H1 (cell line): ENCODE measurements at regions not wholly inside any gene's neighbourhood (a gene's known extent, or its start where the extent isn't known, plus 50 kb on each side); places are given as distances from the start of the nearest gene placed in this dataset.

ENCODE experiments used
- CTCF ChIA-PET: fragments of 300-600 bp; sonication (Branson Sonifier 250); formaldehyde crosslinking; loops from one replicate; lab custom pipeline; 2021; ENCODE audit not compliant: partially characterized antibody; lab: Charles Lee
- POLR2A ChIA-PET: fragments of 300-600 bp; sonication (Branson Sonifier 250); formaldehyde crosslinking; loops from one replicate; lab custom pipeline; 2021; ENCODE audit warnings: inconsistent platforms; ENCODE audit not compliant: partially characterized antibody; lab: Charles Lee
- DNase-seq, 2 experiments: peaks; one replicate each; pipeline versions ENCODE4 v3.0.0 to v3.0.0-alpha.2; 2010 to 2022; ENCODE audit warnings: low spot score in 2 of 2, low read depth in 1 of 2, mixed read lengths in 1 of 2
- FAIRE-seq: peaks from 2 replicates; lab custom pipeline; 2011; peaks lifted over from hg19 to GRCh38; lab: Jason Lieb, UNC
- H2AFZ ChIP-seq: 2 replicates; pipeline ENCODE4 v1.8.1; 2012; ENCODE audit warnings: low read length, inconsistent platforms
- H2AK5ac ChIP-seq: 2 replicates; pipeline ENCODE4 v1.6.1; 2013; ENCODE audit warnings: low read depth, low read length
- H2BK120ac ChIP-seq: replicated peaks from 2 replicates; pipeline ENCODE3; 2013; ENCODE audit warnings: low read depth, low read length, inconsistent platforms
- H2BK12ac ChIP-seq: 2 replicates; pipeline ENCODE4 v1.6.1; 2013; ENCODE audit warnings: low read depth, low read length
- H2BK15ac ChIP-seq: 2 replicates; pipeline ENCODE4 v1.6.1; 2013; ENCODE audit warnings: low read length
- H2BK20ac ChIP-seq: 2 replicates; pipeline ENCODE4 v1.6.1; 2013; ENCODE audit warnings: low read length
- H2BK5ac ChIP-seq: 2 replicates; pipeline ENCODE4 v1.6.1; 2013; ENCODE audit warnings: low read depth, low read length
- H3K14ac ChIP-seq: 2 replicates; pipeline ENCODE4 v1.6.1; 2013; ENCODE audit warnings: inconsistent platforms; ENCODE audit not compliant: insufficient read length
- H3K18ac ChIP-seq: 2 replicates; pipeline ENCODE4 v1.6.1; 2013; ENCODE audit warnings: low read length; ENCODE audit errors: extremely low read depth
- H3K23ac ChIP-seq: 2 replicates; pipeline ENCODE4 v1.6.1; 2013; ENCODE audit warnings: inconsistent platforms; ENCODE audit not compliant: insufficient read length
- H3K23me2 ChIP-seq: 2 replicates; pipeline ENCODE4 v1.6.1; 2013; ENCODE audit warnings: low read depth, low read length
- H3K27ac ChIP-seq: 2 replicates; pipeline ENCODE4 v1.6.1; 2011; ENCODE audit warnings: low read depth, low read length, inconsistent platforms
- H3K27me3 ChIP-seq, 4 experiments: replicated peaks in 1 of 4; 1 replicate in 1 of 4; 2 replicates in 3 of 4; pipeline versions ENCODE4 v1.6.1 to v1.8.1; 2011 to 2013; ENCODE audit warnings: low read length in 3 of 4, mild to moderate bottlenecking in 3 of 4, inconsistent platforms in 2 of 4, mixed read lengths in 2 of 4, moderate library complexity in 1 of 4; ENCODE audit not compliant: control insufficient read depth in 3 of 4, insufficient read depth in 3 of 4; ENCODE audit errors: extremely low read depth in 1 of 4
- H3K36me3 ChIP-seq, 4 experiments: 2 replicates each; pipeline versions ENCODE4 v1.6.1 to v1.8.1; 2011 to 2013; ENCODE audit warnings: mild to moderate bottlenecking in 4 of 4, low read length in 3 of 4, moderate library complexity in 2 of 4, control low read depth in 1 of 4, inconsistent platforms in 1 of 4; ENCODE audit not compliant: insufficient read depth in 4 of 4, control insufficient read depth in 2 of 4
- H3K4ac ChIP-seq: replicated peaks from 2 replicates; pipeline ENCODE3; 2013; ENCODE audit warnings: low read length, low read depth, mixed read lengths, inconsistent platforms; ENCODE audit not compliant: insufficient read length
- H3K4me1 ChIP-seq, 4 experiments: replicated peaks in 1 of 4; 1 replicate in 1 of 4; 2 replicates in 3 of 4; pipeline versions ENCODE4 v1.6.1 to v1.8.1; 2011 to 2013; ENCODE audit warnings: low read length in 3 of 4, inconsistent platforms in 2 of 4, mixed read lengths in 1 of 4; ENCODE audit not compliant: insufficient read depth in 4 of 4, control insufficient read depth in 3 of 4
- H3K4me2 ChIP-seq, 2 experiments: 2 replicates each; pipeline versions ENCODE4 v1.6.1 to v1.8.1; 2011 to 2013; ENCODE audit warnings: low read depth in 2 of 2, low read length in 2 of 2, control low read depth in 1 of 2, inconsistent platforms in 1 of 2, mild to moderate bottlenecking in 1 of 2; ENCODE audit not compliant: insufficient read depth in 1 of 2
- H3K4me3 ChIP-seq, 4 experiments: fragments of 200-600, 300-600 bp in 1 of 4; sonication (generic), shearing (Covaris generic), sonication (Bioruptor Twin) in 1 of 4; 2 replicates each; pipeline versions ENCODE4 v1.5.1 to v1.8.1; 2011 to 2016; ENCODE audit warnings: low read length in 4 of 4, low read depth in 3 of 4, control low read depth in 2 of 4, inconsistent platforms in 2 of 4, mild to moderate bottlenecking in 2 of 4, mixed read lengths in 1 of 4, moderate library complexity in 1 of 4; ENCODE audit not compliant: insufficient read depth in 2 of 4; ENCODE audit errors: extremely low read depth in 1 of 4
- H3K56ac ChIP-seq: replicated peaks from 2 replicates; pipeline ENCODE3; 2013; ENCODE audit warnings: low read depth, mild to moderate bottlenecking, mixed read lengths, low read length, inconsistent platforms; ENCODE audit not compliant: insufficient read length
- H3K79me1 ChIP-seq: 2 replicates; pipeline ENCODE4 v1.6.1; 2013; ENCODE audit warnings: low read depth, low read length, control low read depth
- H3K79me2 ChIP-seq, 2 experiments: 2 replicates each; pipeline versions ENCODE4 v1.6.1 to v1.8.1; 2012 to 2013; ENCODE audit warnings: low read length in 2 of 2, mild to moderate bottlenecking in 2 of 2, inconsistent platforms in 1 of 2; ENCODE audit not compliant: insufficient read depth in 2 of 2, control insufficient read depth in 1 of 2
- H3K9ac ChIP-seq, 4 experiments: replicated peaks in 1 of 4; 1 replicate in 1 of 4; 2 replicates in 3 of 4; pipeline versions ENCODE4 v1.6.1 to v1.8.1; 2011 to 2013; ENCODE audit warnings: low read depth in 3 of 4, low read length in 3 of 4, control low read depth in 2 of 4, mild to moderate bottlenecking in 2 of 4, moderate library complexity in 2 of 4, inconsistent platforms in 1 of 4; ENCODE audit errors: extremely low read depth in 1 of 4
- H3K9me3 ChIP-seq, 2 experiments: 2 replicates each; pipeline versions ENCODE4 v1.6.1 to v1.8.1; 2012 to 2013; ENCODE audit warnings: mild to moderate bottlenecking in 2 of 2, moderate library complexity in 2 of 2, control low read depth in 1 of 2, inconsistent platforms in 1 of 2, low read depth in 1 of 2, low read length in 1 of 2, mixed read lengths in 1 of 2; ENCODE audit not compliant: insufficient read depth in 2 of 2
- H4K20me1 ChIP-seq, 2 experiments: replicated peaks in 1 of 2; 2 replicates each; pipeline versions ENCODE3 to v1.8.1; 2011 to 2013; ENCODE audit warnings: inconsistent platforms in 2 of 2, low read length in 2 of 2, mild to moderate bottlenecking in 1 of 2; ENCODE audit not compliant: insufficient read depth in 2 of 2, control insufficient read depth in 1 of 2
- H4K5ac ChIP-seq: 2 replicates; pipeline ENCODE4 v1.6.1; 2013; ENCODE audit warnings: low read length, low read depth, mixed read lengths, inconsistent platforms; ENCODE audit not compliant: insufficient read length
- H4K8ac ChIP-seq: 2 replicates; pipeline ENCODE4 v1.8.0; 2013; ENCODE audit warnings: mild to moderate bottlenecking, moderate library complexity, low read length, inconsistent platforms; ENCODE audit not compliant: insufficient read depth; ENCODE audit errors: extremely low read depth
- H4K91ac ChIP-seq: replicated peaks from 2 replicates; pipeline ENCODE3; 2013; ENCODE audit warnings: low read length, mixed read lengths, inconsistent platforms; ENCODE audit not compliant: insufficient read length
- BCL11A ChIP-seq, 2 experiments: IDR thresholded peaks; one replicate each; pipeline ENCODE4 v1.6.1; 2011; ENCODE audit warnings: low read depth in 2 of 2, low read length in 2 of 2, mild to moderate bottlenecking in 2 of 2
- CBX8 ChIP-seq: fragments of 300-800, 300-1000 bp; sonication (generic); IDR thresholded peaks from 2 replicates; pipeline ENCODE4 v1.7.1; 2016; ENCODE audit warnings: low read depth, low read length, borderline replicate concordance
- GABPA ChIP-seq: IDR thresholded peaks from 2 replicates; pipeline ENCODE4 v1.6.1; 2011; ENCODE audit warnings: mild to moderate bottlenecking, low read length, moderate library complexity, borderline replicate concordance; ENCODE audit not compliant: insufficient read depth
- HDAC2 ChIP-seq, 2 experiments: fragments of 300-600 bp in 1 of 2; sonication (generic) in 1 of 2; IDR thresholded peaks; 2 replicates each; pipeline ENCODE4 v1.6.1; 2011 to 2012; ENCODE audit warnings: low read depth in 2 of 2, low read length in 2 of 2, mild to moderate bottlenecking in 2 of 2, moderate library complexity in 2 of 2, borderline replicate concordance in 1 of 2, inconsistent platforms in 1 of 2
- JUN ChIP-seq: IDR thresholded peaks from 2 replicates; pipeline ENCODE4 v1.6.1; 2011; ENCODE audit warnings: low read depth, mild to moderate bottlenecking, improper control_type of control experiment, low read length
- JUND ChIP-seq: IDR thresholded peaks from 2 replicates; pipeline ENCODE4 v1.6.1; 2011; ENCODE audit warnings: mild to moderate bottlenecking, improper control_type of control experiment, low read length
- KDM5A ChIP-seq: fragments of 200-600 bp; IDR thresholded peaks from 2 replicates; pipeline ENCODE4 v1.7.1; 2012; ENCODE audit warnings: mild to moderate bottlenecking, low read length, inconsistent platforms, mixed read lengths
- NANOG ChIP-seq: IDR thresholded peaks from 2 replicates; pipeline ENCODE4 v1.6.1; 2011; ENCODE audit warnings: low read length, low read depth, mild to moderate bottlenecking, inconsistent platforms; ENCODE audit not compliant: insufficient read depth, poor library complexity, severe bottlenecking
- SAP30 ChIP-seq: fragments of 300-600 bp; sonication (generic); IDR thresholded peaks from 2 replicates; pipeline ENCODE4 v1.7.1; 2012; ENCODE audit warnings: low read length, moderate library complexity, mild to moderate bottlenecking, inconsistent platforms; ENCODE audit not compliant: insufficient read depth, insufficient replicate concordance
- SP4 ChIP-seq: IDR thresholded peaks from 2 replicates; pipeline ENCODE4 v1.6.1; 2012; ENCODE audit warnings: low read length, inconsistent platforms
- SUZ12 ChIP-seq: fragments of 200-600 bp; sonication (generic); IDR thresholded peaks from 2 replicates; pipeline ENCODE4 v1.6.1; 2012; ENCODE audit warnings: mild to moderate bottlenecking, inconsistent platforms, low read length, moderate library complexity, mixed read lengths
- TAF7 ChIP-seq: optimal IDR thresholded peaks from 2 replicates; pipeline ENCODE3; 2011; ENCODE audit warnings: low read depth, mild to moderate bottlenecking, inconsistent platforms, low read length, moderate library complexity, borderline replicate concordance
- WGBS, 2 experiments: shearing (Covaris generic) in 1 of 2; methylation state at CpG; one replicate each; pipeline versions ENCODE4 v1.1.6 to v1.1.7; 2013 to 2015; ENCODE audit warnings: low lambda C conversion rate in 2 of 2, mixed read lengths in 2 of 2, inconsistent platforms in 1 of 2, low coverage in 1 of 2, missing lambda C conversion rate in 1 of 2; ENCODE audit not compliant: insufficient replicate concordance in 2 of 2, insufficient coverage in 1 of 2, insufficient read length in 1 of 2; ENCODE audit errors: extremely low coverage in 1 of 2, missing lambda C conversion rate in 1 of 2; 5-methylcytosine and 5-hydroxymethylcytosine counted together

GRCh38 chr4:62170235-62170634, 970.1 kb downstream of the ADGRL3 start:
- H3K14ac ChIP-seq: no peak overlapping the region
- no peaks in the 10 kb centered on the region for H3K9me3 ChIP-seq
- 82% methylated on average over 1 of the region's 1 CpG; no CpG with 5 or more reads in 1 of the 2 experiments for WGBS, 2 experiments
- H2BK15ac ChIP-seq: no peak overlapping the region
- no peak for FAIRE-seq
- H3K4me3 ChIP-seq: no peak overlapping the region
- CTCF ChIA-PET: interaction anchor here (1.2 kb wide), 1 partner anchor 26 kb away, joined by 3 read pairs; no protein-coding TSS in a partner anchor
- no peak overlapping the region for H2BK120ac ChIP-seq
- H2AFZ ChIP-seq: no peak overlapping the region
- no peak overlapping the region for H3K4ac ChIP-seq
- H4K20me1 ChIP-seq: no peaks in the 10 kb centered on the region
- no peak overlapping the region for H3K56ac ChIP-seq
- no peak overlapping the region for H3K9ac ChIP-seq
- no peak overlapping the region for H2BK12ac ChIP-seq
- no peaks in the 10 kb centered on the region for H3K23me2 ChIP-seq
- no peak overlapping the region for H3K23ac ChIP-seq
- no peaks in the 10 kb centered on the region for H3K79me2 ChIP-seq
- no peak overlapping the region for H2BK5ac ChIP-seq
- H4K8ac ChIP-seq: no peak overlapping the region
- H3K27me3 ChIP-seq: no peaks in the 10 kb centered on the region
- H2AK5ac ChIP-seq: no peak overlapping the region
- no peak overlapping the region for H2BK20ac ChIP-seq
- H3K4me1 ChIP-seq: 0 out of 7 replicates have a peak, but pooled peaks cover 0 to 3% (median 0%) of the 10 kb centered on the region in 4 experiments
- no peak overlapping the region for H4K91ac ChIP-seq
- no peak overlapping the region for H3K4me2 ChIP-seq
- POLR2A ChIA-PET: no interaction called here
- H3K18ac ChIP-seq: no peak overlapping the region
- no peak overlapping the region for H4K5ac ChIP-seq
- H3K27ac ChIP-seq: no peak overlapping the region
- H3K36me3 ChIP-seq: no peaks in the 10 kb centered on the region
- DNase-seq: no peak
- no peaks in the 10 kb centered on the region for H3K79me1 ChIP-seq
- TF ChIP-seq JUND: no peak
- TF ChIP-seq KDM5A: no peak
- TF ChIP-seq JUN: no peak
- no peak for TF ChIP-seq SAP30
- no peak for TF ChIP-seq CBX8
- no peak for TF ChIP-seq BCL11A (IDR thresholded peaks at IDR 0.05; ENCODE audit: low read depth in 2 of 2, low read length in 2 of 2)
- TF ChIP-seq NANOG: no peak
- no peak for TF ChIP-seq TAF7
- TF ChIP-seq HDAC2 (IDR thresholded peaks at IDR 0.05; ENCODE audit: borderline replicate concordance in 1 of 2, low read depth in 2 of 2, low read length in 2 of 2): no peak
- TF ChIP-seq SUZ12: no peak
- no peak for TF ChIP-seq SP4
- TF ChIP-seq GABPA: no peak
